ENCODE measurements at regions not wholly inside any gene's neighbourhood (a gene's known extent, or its start where the extent isn't known, plus 50 kb on each side); places are given as distances from the start of the nearest gene placed in this dataset.
"Not testable (repeated sequence)": the region's sequence is repeated elsewhere in the genome, so short reads cannot be mapped to it uniquely, and the experiment has no call there.

DNA sequence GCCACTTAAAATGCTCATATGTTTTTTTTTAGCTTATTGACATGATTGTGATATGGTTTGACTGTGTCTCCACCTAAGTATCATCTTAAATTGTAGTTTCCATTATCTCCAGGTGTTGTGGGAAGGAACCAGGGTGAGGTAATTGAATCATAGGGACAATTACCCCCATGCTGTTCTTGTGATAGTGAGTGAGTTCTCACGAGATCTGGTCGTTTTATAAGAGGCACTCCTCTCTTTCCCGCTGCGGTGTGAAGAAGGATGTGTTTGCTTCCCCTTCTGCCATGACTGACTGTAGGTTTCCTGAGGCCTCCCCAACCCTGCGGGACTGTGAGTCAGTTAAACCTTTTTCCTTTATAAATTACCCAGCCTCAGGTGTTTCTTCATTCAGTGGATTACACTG lies 80.5 kb upstream of the ETV1 start:
- no peak overlapping the region for H2AFZ ChIP-seq (ENCODE audit: control insufficient read depth, low read length)
- H3K79me2 ChIP-seq (ENCODE audit: control insufficient read depth, insufficient read depth, low read length) = no peaks in the 10 kb centered on the region
- no peaks in the 10 kb centered on the region for H3K27me3 ChIP-seq (ENCODE audit: control insufficient read depth, extremely low read depth, insufficient read depth, low read length)
- no peaks in the 10 kb centered on the region for H3K9me3 ChIP-seq (ENCODE audit: control insufficient read depth, low read depth, low read length)
- H3K4me1 ChIP-seq (ENCODE audit: control insufficient read depth, extremely low read depth, insufficient read depth, low read length) = no peaks in the 10 kb centered on the region
- TF ChIP-seq, protein P1, sequence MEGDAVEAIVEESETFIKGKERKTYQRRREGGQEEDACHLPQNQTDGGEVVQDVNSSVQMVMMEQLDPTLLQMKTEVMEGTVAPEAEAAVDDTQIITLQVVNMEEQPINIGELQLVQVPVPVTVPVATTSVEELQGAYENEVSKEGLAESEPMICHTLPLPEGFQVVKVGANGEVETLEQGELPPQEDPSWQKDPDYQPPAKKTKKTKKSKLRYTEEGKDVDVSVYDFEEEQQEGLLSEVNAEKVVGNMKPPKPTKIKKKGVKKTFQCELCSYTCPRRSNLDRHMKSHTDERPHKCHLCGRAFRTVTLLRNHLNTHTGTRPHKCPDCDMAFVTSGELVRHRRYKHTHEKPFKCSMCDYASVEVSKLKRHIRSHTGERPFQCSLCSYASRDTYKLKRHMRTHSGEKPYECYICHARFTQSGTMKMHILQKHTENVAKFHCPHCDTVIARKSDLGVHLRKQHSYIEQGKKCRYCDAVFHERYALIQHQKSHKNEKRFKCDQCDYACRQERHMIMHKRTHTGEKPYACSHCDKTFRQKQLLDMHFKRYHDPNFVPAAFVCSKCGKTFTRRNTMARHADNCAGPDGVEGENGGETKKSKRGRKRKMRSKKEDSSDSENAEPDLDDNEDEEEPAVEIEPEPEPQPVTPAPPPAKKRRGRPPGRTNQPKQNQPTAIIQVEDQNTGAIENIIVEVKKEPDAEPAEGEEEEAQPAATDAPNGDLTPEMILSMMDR (optimal IDR thresholded peaks at IDR 0.05 in 1 of 3, IDR thresholded peaks at IDR 0.05 in 1 of 3, conservative IDR thresholded peaks at IDR 0.05 in 1 of 3; ENCODE audit: extremely low read depth in 1 of 3, insufficient read depth in 2 of 3, low read length in 3 of 3) = no peak
- TF ChIP-seq EZH2 (IDR thresholded peaks at IDR 0.05; ENCODE audit: low read length) = no peak
- no peak overlapping the region for H3K4me3 ChIP-seq (ENCODE audit: control insufficient read depth in 2 of 3, extremely low read depth in 1 of 3, insufficient read depth in 2 of 3, low read depth in 1 of 3, low read length in 3 of 3)
- H3K36me3 ChIP-seq (ENCODE audit: control insufficient read depth in 2 of 2, extremely low read depth in 1 of 2, insufficient read depth in 2 of 2, low read length in 2 of 2) = no peaks in the 10 kb centered on the region
- no peak overlapping the region for H3K4me2 ChIP-seq (ENCODE audit: control insufficient read depth, extremely low read depth, insufficient read depth, low read depth, low read length)
- H3K27ac ChIP-seq (ENCODE audit: control insufficient read depth, insufficient read depth, low read length) = no peak overlapping the region
- no peaks in the 10 kb centered on the region for H4K20me1 ChIP-seq (ENCODE audit: control insufficient read depth, extremely low read depth, insufficient read depth, low read length)
- dilution Hi-C loops (cut with MboI; ENCODE audit: extremely low pct_ligation_motif_present, low sequenced_read_pairs) = no loop called here
- H3K9me1 ChIP-seq (ENCODE audit: control insufficient read depth, extremely low read depth, insufficient read depth, low read length) = no peaks in the 10 kb centered on the region
- no peak overlapping the region for H3K9ac ChIP-seq (ENCODE audit: control insufficient read depth, extremely low read depth, insufficient read depth, low read length)
- FAIRE-seq (no peak), DNase-seq (ENCODE audit: low read depth, low spot score) (no peak)

- H4K20me1 ChIP-seq (ENCODE audit: control insufficient read depth, extremely low read depth, insufficient read depth, low read length); FAIRE-seq; H2AFZ ChIP-seq (ENCODE audit: control insufficient read depth, low read length); H3K4me1 ChIP-seq (ENCODE audit: control insufficient read depth, extremely low read depth, insufficient read depth, low read length); H3K9me1 ChIP-seq (ENCODE audit: control insufficient read depth, extremely low read depth, insufficient read depth, low read length); H3K27ac ChIP-seq (ENCODE audit: control insufficient read depth, insufficient read depth, low read length); H3K79me2 ChIP-seq (ENCODE audit: control insufficient read depth, insufficient read depth, low read length); H3K4me2 ChIP-seq (ENCODE audit: control insufficient read depth, extremely low read depth, insufficient read depth, low read depth, low read length); H3K4me3 ChIP-seq (ENCODE audit: control insufficient read depth in 2 of 3, extremely low read depth in 1 of 3, insufficient read depth in 2 of 3, low read depth in 1 of 3, low read length in 3 of 3); dilution Hi-C loops (cut with MboI; ENCODE audit: extremely low pct_ligation_motif_present, low sequenced_read_pairs); H3K9me3 ChIP-seq (ENCODE audit: control insufficient read depth, low read depth, low read length); DNase-seq (ENCODE audit: low read depth, low spot score); H3K9ac ChIP-seq (ENCODE audit: control insufficient read depth, extremely low read depth, insufficient read depth, low read length); H3K36me3 ChIP-seq (ENCODE audit: control insufficient read depth in 2 of 2, extremely low read depth in 1 of 2, insufficient read depth in 2 of 2, low read length in 2 of 2); H3K27me3 ChIP-seq (ENCODE audit: control insufficient read depth, extremely low read depth, insufficient read depth, low read length): not testable (repeated sequence)
These were observed 77.3 kb upstream of the ETV1 start for GRCh38 chr7:14066783-14067182.

- Histone ChIP-seq H3K9me1 (ENCODE audit: control insufficient read depth, extremely low read depth, insufficient read depth, low read length) (no peaks in the 10 kb centered on the region), H3K27me3 (ENCODE audit: control insufficient read depth, extremely low read depth, insufficient read depth, low read length) (no peaks in the 10 kb centered on the region), H4K20me1 (ENCODE audit: control insufficient read depth, extremely low read depth, insufficient read depth, low read length) (no peaks in the 10 kb centered on the region), H3K9me3 (ENCODE audit: control insufficient read depth, low read depth, low read length) (no peaks in the 10 kb centered on the region), H3K36me3 (ENCODE audit: control insufficient read depth in 2 of 2, extremely low read depth in 1 of 2, insufficient read depth in 2 of 2, low read length in 2 of 2) (no peaks in the 10 kb centered on the region), H3K79me2 (ENCODE audit: control insufficient read depth, insufficient read depth, low read length) (no peaks in the 10 kb centered on the region), H3K4me3 (ENCODE audit: control insufficient read depth in 2 of 3, extremely low read depth in 1 of 3, insufficient read depth in 2 of 3, low read depth in 1 of 3, low read length in 3 of 3) (no peak overlapping the region), H3K9ac (ENCODE audit: control insufficient read depth, extremely low read depth, insufficient read depth, low read length) (no peak overlapping the region), H2AFZ (ENCODE audit: control insufficient read depth, low read length) (no peak overlapping the region), H3K27ac (ENCODE audit: control insufficient read depth, insufficient read depth, low read length) (no peak overlapping the region), H3K4me2 (ENCODE audit: control insufficient read depth, extremely low read depth, insufficient read depth, low read depth, low read length) (no peak overlapping the region), H3K4me1 (ENCODE audit: control insufficient read depth, extremely low read depth, insufficient read depth, low read length) (no peaks in the 10 kb centered on the region)
- dilution Hi-C loops (cut with MboI; ENCODE audit: extremely low pct_ligation_motif_present, low sequenced_read_pairs) = no loop called here
- DNase-seq (ENCODE audit: low read depth, low spot score) (no peak), FAIRE-seq (no peak)
- TF ChIP-seq, protein P1 (optimal IDR thresholded peaks at IDR 0.05 in 1 of 3, IDR thresholded peaks at IDR 0.05 in 1 of 3, conservative IDR thresholded peaks at IDR 0.05 in 1 of 3; ENCODE audit: extremely low read depth in 1 of 3, insufficient read depth in 2 of 3, low read length in 3 of 3) = no peak
- no peak for TF ChIP-seq EZH2 (IDR thresholded peaks at IDR 0.05; ENCODE audit: low read length)
These were observed 75.8 kb upstream of the ETV1 start for GRCh38 chr7:14065286-14065685.

All from keratinocyte (primary cell).